DND-41 (cell line): ENCODE measurements at regions not wholly inside any gene's neighbourhood (a gene's known extent, or its start where the extent isn't known, plus 50 kb on each side); places are given as distances from the start of the nearest gene placed in this dataset.

Experiments used
- ATAC-seq: fragments of 200-7000 bp; cut with Tn5 transposase; 3 replicates; pipeline ENCODE4 v1.9.1; 2021; ENCODE audit warnings: low read depth; ENCODE audit not compliant: insufficient read depth
- DNase-seq: peaks from one replicate; pipeline ENCODE4 v3.0.0-alpha.2; 2020
- H2AFZ ChIP-seq: 2 replicates; pipeline ENCODE4 v1.6.0; 2012; ENCODE audit warnings: low read depth, low read length
- H3K27ac ChIP-seq: 2 replicates; pipeline ENCODE4 v1.5.1; 2012; ENCODE audit warnings: low read length, inconsistent platforms
- H3K27me3 ChIP-seq: fragments of 200-600 bp; sonication (generic); 2 replicates; pipeline ENCODE4 v1.6.0; 2012; ENCODE audit warnings: low read length, mild to moderate bottlenecking, inconsistent platforms; ENCODE audit not compliant: insufficient read depth, poor library complexity
- H3K36me3 ChIP-seq: 2 replicates; pipeline ENCODE4 v1.5.1; 2012; ENCODE audit warnings: low read length, inconsistent platforms; ENCODE audit not compliant: insufficient read depth
- H3K4me1 ChIP-seq: 2 replicates; pipeline ENCODE4 v1.5.1; 2012; ENCODE audit warnings: mild to moderate bottlenecking, low read length; ENCODE audit not compliant: insufficient read depth
- H3K4me2 ChIP-seq: 2 replicates; pipeline ENCODE4 v1.6.0; 2012; ENCODE audit warnings: mild to moderate bottlenecking, moderate library complexity, low read length, inconsistent platforms; ENCODE audit not compliant: insufficient read depth
- H3K4me3 ChIP-seq, 2 experiments: fragments of 200-600 bp in 1 of 2; shearing (Covaris generic) in 1 of 2; 2 replicates each; pipeline ENCODE4 v1.5.1; 2012 to 2016; ENCODE audit warnings: inconsistent platforms in 2 of 2, low read length in 2 of 2, mild to moderate bottlenecking in 2 of 2, low read depth in 1 of 2, moderate library complexity in 1 of 2
- H3K79me2 ChIP-seq: 2 replicates; pipeline ENCODE4 v1.6.0; 2012; ENCODE audit warnings: low read length, inconsistent platforms; ENCODE audit not compliant: insufficient read depth
- H3K9ac ChIP-seq: 2 replicates; pipeline ENCODE4 v1.6.0; 2012; ENCODE audit warnings: low read depth, mild to moderate bottlenecking, inconsistent platforms, low read length, moderate library complexity
- H3K9me3 ChIP-seq: 2 replicates; pipeline ENCODE4 v1.5.1; 2012; ENCODE audit warnings: low read length, moderate library complexity, mild to moderate bottlenecking, inconsistent platforms; ENCODE audit not compliant: insufficient read depth, severe bottlenecking
- H4K20me1 ChIP-seq: 2 replicates; pipeline ENCODE4 v1.6.0; 2012; ENCODE audit warnings: low read length; ENCODE audit not compliant: insufficient read depth
- EZH2 ChIP-seq: IDR thresholded peaks from 3 replicates; pipeline ENCODE4 v1.6.1; 2012; ENCODE audit warnings: borderline replicate concordance, low read depth, mild to moderate bottlenecking, moderate library complexity, low read length, inconsistent platforms; ENCODE audit not compliant: severe bottlenecking
- TF ChIP-seq, protein P1 (sequence below): IDR thresholded peaks from 2 replicates; pipeline ENCODE4 v1.5.1; 2012; ENCODE audit warnings: borderline replicate concordance, low read length, moderate library complexity, mild to moderate bottlenecking; ENCODE audit not compliant: poor library complexity, severe bottlenecking; ENCODE audit errors: extremely low read depth

DNA sequence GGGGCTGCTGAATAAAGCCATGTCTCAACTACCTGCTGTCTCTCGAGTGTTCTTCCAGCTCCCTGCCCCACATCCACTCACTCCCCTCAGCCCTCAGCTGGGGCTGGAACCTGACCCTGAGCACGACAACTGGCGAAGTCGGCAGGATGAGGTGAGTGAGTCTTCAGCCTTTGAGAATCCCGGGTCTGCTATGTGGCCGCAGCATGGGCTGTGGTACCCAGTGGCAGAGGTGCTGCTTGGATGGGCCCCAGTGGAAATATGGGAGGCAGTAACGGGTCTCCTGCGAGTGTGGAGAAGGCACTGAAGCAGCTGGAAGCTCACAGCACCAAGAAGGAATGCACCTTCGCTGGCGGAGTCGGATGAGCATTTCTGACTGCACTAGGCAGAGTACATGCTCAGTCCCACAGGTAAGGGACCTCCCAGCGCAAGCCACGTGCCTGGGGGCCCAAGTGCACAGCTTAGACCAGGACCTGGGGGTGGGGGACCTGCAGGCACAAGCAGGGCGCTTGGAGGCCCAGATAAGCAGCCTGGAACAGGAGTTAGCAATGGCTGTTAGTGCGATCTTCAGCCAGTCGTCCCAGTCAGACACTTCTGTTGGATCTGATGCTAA, 95.5 kb upstream of the TMPO start:
- no peaks in the 10 kb centered on the region for H4K20me1 ChIP-seq
- no peaks in the 10 kb centered on the region for H3K9me3 ChIP-seq
- no peak for ATAC-seq
- no peaks in the 10 kb centered on the region for H3K27me3 ChIP-seq
- no peaks in the 10 kb centered on the region for H3K36me3 ChIP-seq
- H3K9ac ChIP-seq, result no peak overlapping the region
- DNase-seq, result no peak
- H3K27ac ChIP-seq, result no peak overlapping the region
- TF ChIP-seq, protein P1, sequence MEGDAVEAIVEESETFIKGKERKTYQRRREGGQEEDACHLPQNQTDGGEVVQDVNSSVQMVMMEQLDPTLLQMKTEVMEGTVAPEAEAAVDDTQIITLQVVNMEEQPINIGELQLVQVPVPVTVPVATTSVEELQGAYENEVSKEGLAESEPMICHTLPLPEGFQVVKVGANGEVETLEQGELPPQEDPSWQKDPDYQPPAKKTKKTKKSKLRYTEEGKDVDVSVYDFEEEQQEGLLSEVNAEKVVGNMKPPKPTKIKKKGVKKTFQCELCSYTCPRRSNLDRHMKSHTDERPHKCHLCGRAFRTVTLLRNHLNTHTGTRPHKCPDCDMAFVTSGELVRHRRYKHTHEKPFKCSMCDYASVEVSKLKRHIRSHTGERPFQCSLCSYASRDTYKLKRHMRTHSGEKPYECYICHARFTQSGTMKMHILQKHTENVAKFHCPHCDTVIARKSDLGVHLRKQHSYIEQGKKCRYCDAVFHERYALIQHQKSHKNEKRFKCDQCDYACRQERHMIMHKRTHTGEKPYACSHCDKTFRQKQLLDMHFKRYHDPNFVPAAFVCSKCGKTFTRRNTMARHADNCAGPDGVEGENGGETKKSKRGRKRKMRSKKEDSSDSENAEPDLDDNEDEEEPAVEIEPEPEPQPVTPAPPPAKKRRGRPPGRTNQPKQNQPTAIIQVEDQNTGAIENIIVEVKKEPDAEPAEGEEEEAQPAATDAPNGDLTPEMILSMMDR, result no peak
- no peaks in the 10 kb centered on the region for H3K4me1 ChIP-seq
- no peak overlapping the region for H3K4me3 ChIP-seq
- no peak overlapping the region for H2AFZ ChIP-seq
- H3K79me2 ChIP-seq, result no peaks in the 10 kb centered on the region
- no peak overlapping the region for H3K4me2 ChIP-seq

GRCh38 chr12:98420461-98420860, 94.9 kb upstream of the TMPO start:
- H3K9me3 ChIP-seq, result no peaks in the 10 kb centered on the region
- H2AFZ ChIP-seq, result no peak overlapping the region
- no peaks in the 10 kb centered on the region for H3K4me1 ChIP-seq
- no peak for DNase-seq
- H3K27me3 ChIP-seq, result no peaks in the 10 kb centered on the region
- no peak for ATAC-seq
- H3K9ac ChIP-seq, result no peak overlapping the region
- no peak overlapping the region for H3K4me3 ChIP-seq
- no peak overlapping the region for H3K27ac ChIP-seq
- H3K79me2 ChIP-seq, result no peaks in the 10 kb centered on the region
- no peak overlapping the region for H3K4me2 ChIP-seq
- H3K36me3 ChIP-seq, result no peaks in the 10 kb centered on the region
- no peak for TF ChIP-seq EZH2
- TF ChIP-seq, protein P1, result no peak
- H4K20me1 ChIP-seq, result no peaks in the 10 kb centered on the region

GRCh38 chr12:98421316-98421715, 94.1 kb upstream of the TMPO start:
- Histone ChIP-seq H3K36me3 (no peaks in the 10 kb centered on the region), H3K27ac (no peak overlapping the region), H3K4me1 (no peaks in the 10 kb centered on the region), H3K9me3 (no peaks in the 10 kb centered on the region), H3K4me3 (no peak overlapping the region), H2AFZ (no peak overlapping the region), H4K20me1 (no peaks in the 10 kb centered on the region), H3K4me2 (no peak overlapping the region), H3K79me2 (no peaks in the 10 kb centered on the region), H3K27me3 (no peaks in the 10 kb centered on the region), H3K9ac (no peak overlapping the region)
- DNase-seq (no peak), ATAC-seq (no peak)
- TF ChIP-seq EZH2, result no peak
- TF ChIP-seq, protein P1, result no peak

- no peak overlapping the region for H3K27ac ChIP-seq
- no peaks in the 10 kb centered on the region for H3K4me1 ChIP-seq
- no peaks in the 10 kb centered on the region for H3K27me3 ChIP-seq
- no peaks in the 10 kb centered on the region for H4K20me1 ChIP-seq
- no peaks in the 10 kb centered on the region for H3K9me3 ChIP-seq
- no peaks in the 10 kb centered on the region for H3K79me2 ChIP-seq
- H2AFZ ChIP-seq, result no peak overlapping the region
- no peak overlapping the region for H3K4me2 ChIP-seq
- H3K4me3 ChIP-seq, result no peak overlapping the region
- no peak for DNase-seq
- ATAC-seq, result no peak
- TF ChIP-seq, protein P1, result no peak
- no peak for TF ChIP-seq EZH2
- no peaks in the 10 kb centered on the region for H3K36me3 ChIP-seq
- H3K9ac ChIP-seq, result no peak overlapping the region
These were observed 93.0 kb upstream of the TMPO start for GRCh38 chr12:98422359-98422758.
